Testis (tissue), 2 donors: ENCODE measurements at regions not wholly inside any gene's neighbourhood (a gene's known extent, or its start where the extent isn't known, plus 50 kb on each side); places are given as distances from the start of the nearest gene placed in this dataset.

Source experiments
- CTCF ChIP-seq, 3 experiments: fragments of 450-650 bp in 2 of 3; fragments of 200-600 bp in 1 of 3; sonication (generic) in 1 of 3; IDR thresholded peaks; one replicate each; pipeline ENCODE4 v1.5.1; 2016 to 2019; ENCODE audit warnings: antibody characterized with exemption in 3 of 3, mild to moderate bottlenecking in 2 of 3, moderate library complexity in 1 of 3
- POLR2A ChIP-seq: fragments of 450-650 bp; IDR thresholded peaks from one replicate; pipeline ENCODE4 v1.6.1; 2017; ENCODE audit warnings: antibody characterized with exemption, mild to moderate bottlenecking, moderate library complexity

GRCh38 chr11:30684772-30685171, 98.6 kb upstream of the MPPED2 start:
- TF ChIP-seq CTCF (IDR thresholded peaks at IDR 0.05) (no peak), POLR2A (no peak)
